ENCODE measurements at regions not wholly inside any gene's neighbourhood (a gene's known extent, or its start where the extent isn't known, plus 50 kb on each side); places are given as distances from the start of the nearest gene placed in this dataset.

GRCh38 chr2:187274146-187274545 is 173.9 kb downstream of the CALCRL start:
- Histone ChIP-seq H3K9me3 (peaks cover 0 to 8% (median 0%) of the 10 kb centered on the region in 4 donors), H3K36me3 (no peaks in the 10 kb centered on the region), H3K4me1 (no peaks in the 10 kb centered on the region), H3K27me3 (no peaks in the 10 kb centered on the region), H3K4me3 (no peak overlapping the region), H3K27ac (no peak overlapping the region)
- no peak for TF ChIP-seq POLR2A (IDR thresholded peaks at IDR 0.05)
- no peak for TF ChIP-seq CTCF (IDR thresholded peaks at IDR 0.05)
- no peak for TF ChIP-seq EP300 (IDR thresholded peaks at IDR 0.05)
- DNase-seq (ENCODE audit: low spot score in 2 of 2) = no peak

GRCh38 chr2:187272255-187272654 is 175.8 kb downstream of the CALCRL start:
- no peak overlapping the region for H3K27ac ChIP-seq
- no peak overlapping the region for H3K4me3 ChIP-seq
- no peaks in the 10 kb centered on the region for H3K27me3 ChIP-seq
- no peak for DNase-seq (ENCODE audit: low spot score in 2 of 2)
- no peak for TF ChIP-seq CTCF (IDR thresholded peaks at IDR 0.05)
- no peak for TF ChIP-seq EP300 (IDR thresholded peaks at IDR 0.05)
- no peak for TF ChIP-seq POLR2A (IDR thresholded peaks at IDR 0.05)
- H3K4me1 ChIP-seq = no peaks in the 10 kb centered on the region
- no peaks in the 10 kb centered on the region for H3K9me3 ChIP-seq
- no peaks in the 10 kb centered on the region for H3K36me3 ChIP-seq

GRCh38 chr2:187271825-187272224 is 176.2 kb downstream of the CALCRL start:
- Histone ChIP-seq H3K9me3 (no peaks in the 10 kb centered on the region), H3K36me3 (no peaks in the 10 kb centered on the region), H3K27ac (no peak overlapping the region), H3K4me3 (no peak overlapping the region), H3K4me1 (no peaks in the 10 kb centered on the region), H3K27me3 (no peaks in the 10 kb centered on the region)
- TF ChIP-seq EP300 (IDR thresholded peaks at IDR 0.05) (no peak), CTCF (IDR thresholded peaks at IDR 0.05) (no peak), POLR2A (IDR thresholded peaks at IDR 0.05) (no peak)
- no peak for DNase-seq (ENCODE audit: low spot score in 2 of 2)

- no peak for TF ChIP-seq POLR2A (IDR thresholded peaks at IDR 0.05)
- no peak for TF ChIP-seq CTCF (IDR thresholded peaks at IDR 0.05)
- TF ChIP-seq EP300 (IDR thresholded peaks at IDR 0.05) = no peak
- WGBS, 2 donors = 58 to 74% methylated on average over 4 of the region's 4 CpGs
- no peaks in the 10 kb centered on the region for H3K27me3 ChIP-seq
These were observed 181.4 kb downstream of the CALCRL start for GRCh38 chr2:187266645-187267044.

GRCh38 chr2:187266147-187266546 is 181.9 kb downstream of the CALCRL start:
- TF ChIP-seq EP300 (IDR thresholded peaks at IDR 0.05) = no peak
- TF ChIP-seq CTCF (IDR thresholded peaks at IDR 0.05) = no peak
- no peak for TF ChIP-seq POLR2A (IDR thresholded peaks at IDR 0.05)
- H3K27me3 ChIP-seq = no peaks in the 10 kb centered on the region
- WGBS, 2 donors = 88 to 95% methylated on average over 2 of the region's 2 CpGs

More at GRCh38 chr2:187266645-187267044, 181.4 kb downstream of the CALCRL start:
- H3K9me3 ChIP-seq = no peaks in the 10 kb centered on the region
- no peak for DNase-seq (ENCODE audit: low spot score in 2 of 2)
- H3K27ac ChIP-seq = no peak overlapping the region
- no peaks in the 10 kb centered on the region for H3K36me3 ChIP-seq
- H3K4me3 ChIP-seq = no peak overlapping the region
- H3K4me1 ChIP-seq = no peaks in the 10 kb centered on the region

More at GRCh38 chr2:187266147-187266546, 181.9 kb downstream of the CALCRL start:
- Histone ChIP-seq H3K9me3 (no peaks in the 10 kb centered on the region), H3K27ac (no peak overlapping the region), H3K4me1 (no peaks in the 10 kb centered on the region), H3K36me3 (no peaks in the 10 kb centered on the region), H3K4me3 (no peak overlapping the region)
- DNase-seq (ENCODE audit: low spot score in 2 of 2) = no peak

Measured in tibial nerve (tissue), 4 donors.